Posterior vena cava (tissue), 2 donors: ENCODE measurements at regions not wholly inside any gene's neighbourhood (a gene's known extent, or its start where the extent isn't known, plus 50 kb on each side); places are given as distances from the start of the nearest gene placed in this dataset.
"Not testable (repeated sequence)": the region's sequence is repeated elsewhere in the genome, so short reads cannot be mapped to it uniquely, and the experiment has no call there.

ENCODE experiments used
- DNase-seq: peaks from one replicate; pipeline ENCODE4 v3.0.0-alpha.2; 2020; ENCODE audit warnings: low spot score
- intact Hi-C, 2 donors: fragments of 100-400 bp; cut with DNase I; formaldehyde crosslinking; loops; one replicate each; pipeline versions ENCODE4 v1.14.1 to v1.14.2; 2022 to 2023
- donor health status: DM: yes; HTN: yes; CAD: no.
- donor health status: DM: yes; HTN: yes; CAD: no.

DNA sequence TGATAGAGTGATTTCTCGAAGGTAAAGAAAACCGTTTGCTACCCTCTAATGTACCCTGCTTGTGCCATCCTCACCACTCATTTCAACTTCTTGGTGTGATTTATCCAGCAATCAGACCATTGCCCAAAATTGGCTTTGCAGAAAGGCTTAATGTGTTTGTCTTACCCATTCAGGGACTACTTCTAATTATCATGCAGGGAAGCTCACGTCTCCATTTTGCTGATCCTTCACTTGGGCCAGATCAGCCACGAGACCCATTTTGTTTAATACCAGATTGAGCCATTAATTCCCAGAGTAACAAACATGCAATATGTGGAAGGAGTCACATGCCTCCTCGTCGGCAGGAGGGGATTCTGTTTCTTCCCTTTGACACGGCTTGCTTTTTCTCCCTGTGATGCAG lies 51.1 kb upstream of the CRY1 start:
- intact Hi-C loops = no loop called here
- DNase-seq = no peak

DNA sequence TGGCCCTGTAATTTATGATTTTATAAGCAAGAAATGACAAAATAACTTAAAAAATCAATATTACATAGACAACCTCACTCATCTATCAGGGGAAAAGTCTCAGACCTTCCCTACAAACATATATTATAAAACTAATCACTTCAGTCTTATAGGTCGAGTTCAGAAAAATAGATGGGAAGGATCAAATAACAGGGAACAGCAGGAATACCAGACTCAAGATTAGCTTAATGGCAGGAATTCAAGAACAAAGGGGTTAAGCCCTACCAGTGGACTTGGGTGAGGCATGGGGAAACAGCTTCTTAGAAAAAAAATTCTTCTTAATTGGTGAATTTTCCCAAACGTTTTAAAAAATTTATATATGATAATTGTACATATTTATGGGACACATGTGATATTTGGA lies 51.6 kb upstream of the CRY1 start:
- intact Hi-C loops = no loop called here
- no peak for DNase-seq

DNA sequence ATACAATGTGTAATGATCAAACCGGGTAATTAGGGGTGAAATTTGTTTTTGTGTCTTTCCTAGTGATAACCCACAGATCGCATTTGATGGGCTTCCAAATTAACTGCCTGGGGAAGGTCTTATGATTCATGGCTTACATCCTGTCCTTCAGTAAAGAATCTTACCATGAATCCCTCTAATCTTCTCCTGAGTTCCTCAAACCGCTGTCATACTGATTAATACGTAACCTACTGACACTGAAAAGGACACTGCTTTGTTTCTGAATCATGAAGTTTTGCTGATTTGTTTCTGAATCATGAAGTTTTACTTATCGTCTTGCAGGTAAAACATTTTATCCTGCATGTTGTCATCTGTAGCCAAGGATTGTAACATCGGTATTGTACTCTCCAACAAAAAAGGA lies 52.0 kb upstream of the CRY1 start:
- intact Hi-C loops = no loop called here
- no peak for DNase-seq

DNA sequence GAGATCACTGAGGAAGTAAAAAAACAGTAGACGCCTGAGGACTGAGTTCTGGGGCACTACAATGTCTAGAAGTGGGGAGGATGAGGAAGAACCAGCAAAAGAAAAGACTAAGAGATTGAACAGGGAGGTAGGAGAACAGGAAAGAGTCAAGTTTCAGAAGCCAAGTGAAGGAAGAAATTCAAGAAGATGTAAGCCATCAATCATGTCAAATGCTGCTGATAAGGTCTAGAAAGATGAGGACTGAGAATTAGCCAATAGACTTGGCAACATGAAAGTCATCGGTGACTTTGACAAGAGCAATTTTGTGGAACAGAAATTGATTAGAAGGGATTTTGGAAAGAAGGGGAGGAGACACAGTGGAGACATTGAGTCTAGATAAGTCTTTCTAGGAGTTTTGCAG lies 54.8 kb upstream of the CRY1 start:
- intact Hi-C loops = no loop called here

DNA sequence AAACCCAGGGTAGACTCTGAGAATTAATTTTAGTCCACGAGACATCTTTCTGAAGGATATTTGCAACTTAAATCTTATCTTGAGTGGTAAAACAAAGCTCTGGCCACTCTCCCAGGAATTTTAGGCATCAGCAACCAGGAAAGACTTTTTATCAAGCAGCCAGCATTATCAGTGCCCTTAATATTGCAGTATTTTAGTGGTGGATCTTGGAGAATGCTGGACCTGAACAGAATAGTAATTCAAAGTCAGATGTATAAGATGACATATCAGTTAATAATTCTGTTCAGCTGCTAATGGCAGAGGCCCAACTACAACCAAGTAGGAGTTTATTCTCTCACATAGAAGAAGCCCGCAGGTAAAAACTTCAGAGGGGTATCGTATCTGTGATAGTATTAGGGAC lies 59.0 kb upstream of the CRY1 start:
- no peak for DNase-seq
- intact Hi-C loops = no loop called here

More for the DNA sequence above, 54.8 kb upstream of the CRY1 start:
- no peak for DNase-seq

DNA sequence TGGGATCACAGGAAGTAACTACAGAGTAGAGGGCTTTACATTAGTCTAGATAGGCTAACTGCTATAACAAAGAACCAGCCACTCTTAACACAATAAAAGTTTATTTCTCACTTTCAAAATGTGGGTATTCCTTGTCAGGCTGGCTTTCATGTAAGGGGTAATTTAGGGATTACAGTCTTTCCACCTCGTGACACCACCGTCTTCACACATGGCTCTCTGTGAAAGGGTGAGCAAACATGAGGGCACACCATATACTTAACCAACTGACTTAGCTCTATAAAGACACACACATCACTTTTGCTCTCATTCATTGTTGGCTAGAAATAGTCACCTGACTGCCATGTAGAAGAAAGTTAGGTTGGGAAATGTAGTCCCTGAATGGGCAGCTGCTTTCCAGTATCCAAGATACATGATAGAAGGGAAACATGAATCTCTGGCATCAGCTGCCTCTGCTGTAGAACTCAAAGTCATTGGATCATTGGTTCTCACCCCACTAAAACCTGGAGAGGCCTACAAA lies 66.1 kb upstream of the CRY1 start:
- intact Hi-C loops = no loop called here
- DNase-seq = no peak

DNA sequence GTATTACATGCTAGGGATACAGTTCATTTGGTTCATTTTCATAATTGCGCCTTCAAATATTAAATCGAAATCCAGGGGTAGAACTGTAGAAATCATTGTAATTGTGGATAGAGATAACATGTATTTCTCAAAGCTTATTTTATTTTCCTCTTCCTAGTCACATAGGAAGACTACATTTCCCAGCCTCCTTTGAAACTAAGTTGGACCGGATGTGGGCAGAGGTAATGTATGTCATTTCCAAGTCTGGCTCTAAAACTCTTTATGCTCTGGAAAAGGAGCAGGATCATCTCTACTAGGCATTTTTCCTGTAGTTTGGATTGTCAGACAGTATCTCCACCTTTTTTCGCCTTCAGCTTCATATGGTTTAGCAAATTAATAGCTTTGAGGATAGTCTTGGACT lies 70.1 kb upstream of the CRY1 start:
- intact Hi-C loops = no loop called here
- DNase-seq = no peak

DNA sequence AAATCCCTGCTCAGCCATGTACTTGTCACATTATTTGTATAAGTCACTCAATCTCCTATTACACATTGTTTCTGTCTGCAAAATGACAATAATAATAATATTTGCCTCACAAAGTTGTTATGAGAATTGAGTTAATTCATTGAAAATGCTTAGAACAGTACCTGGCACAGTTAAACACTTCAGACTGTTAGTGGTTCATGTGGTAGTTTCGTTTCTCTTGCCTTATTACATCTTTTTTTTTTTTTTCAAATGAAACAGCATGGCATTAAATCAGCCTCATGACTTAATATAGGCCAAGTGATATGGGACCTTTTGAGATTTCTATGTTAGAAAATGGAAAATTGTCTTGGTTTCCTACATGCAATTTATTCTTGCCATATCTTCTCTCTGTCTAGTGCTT lies 71.0 kb upstream of the CRY1 start:
- intact Hi-C loops = no loop called here
- DNase-seq = no peak

DNA sequence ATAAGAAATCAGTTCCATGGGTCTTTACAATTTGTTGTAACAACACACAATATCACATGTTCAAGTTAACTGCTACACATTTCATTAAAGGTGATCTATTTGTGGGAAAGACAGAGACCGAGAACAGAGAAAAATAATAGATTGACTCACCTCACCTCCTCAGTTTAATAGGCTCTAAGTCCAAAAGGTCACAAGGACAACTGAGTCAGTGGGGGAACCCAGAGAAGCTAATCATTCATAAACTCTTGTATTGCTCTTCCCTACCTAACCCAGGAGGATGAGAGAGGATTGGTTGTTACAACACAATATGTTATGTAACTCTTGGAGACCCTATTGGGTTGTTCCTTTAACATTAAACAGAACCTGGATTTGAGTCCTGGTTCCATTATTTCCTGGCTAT lies 72.2 kb upstream of the CRY1 start:
- intact Hi-C loops = no loop called here

DNA sequence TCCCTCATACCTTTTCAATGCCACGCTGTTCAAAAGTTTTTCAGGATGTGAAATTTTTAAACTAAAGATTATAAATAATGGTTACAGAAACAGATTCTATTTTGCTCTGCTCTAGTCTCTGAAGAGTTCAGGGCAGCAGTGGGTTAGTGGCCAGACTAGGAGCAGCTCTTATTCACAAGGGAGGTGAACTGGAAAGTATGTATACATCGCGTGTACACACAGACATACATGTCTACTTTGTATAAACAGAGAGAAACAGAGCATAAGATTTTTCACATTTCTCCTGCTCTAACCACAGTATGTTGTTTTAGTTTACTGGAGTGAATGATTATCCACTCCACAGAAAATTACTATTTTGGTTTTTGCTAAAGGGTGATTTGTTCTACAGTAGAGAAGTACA lies 74.4 kb upstream of the CRY1 start:
- DNase-seq = no peak
- intact Hi-C loops = no loop called here

More for the DNA sequence above, 72.2 kb upstream of the CRY1 start:
- no peak for DNase-seq

DNA sequence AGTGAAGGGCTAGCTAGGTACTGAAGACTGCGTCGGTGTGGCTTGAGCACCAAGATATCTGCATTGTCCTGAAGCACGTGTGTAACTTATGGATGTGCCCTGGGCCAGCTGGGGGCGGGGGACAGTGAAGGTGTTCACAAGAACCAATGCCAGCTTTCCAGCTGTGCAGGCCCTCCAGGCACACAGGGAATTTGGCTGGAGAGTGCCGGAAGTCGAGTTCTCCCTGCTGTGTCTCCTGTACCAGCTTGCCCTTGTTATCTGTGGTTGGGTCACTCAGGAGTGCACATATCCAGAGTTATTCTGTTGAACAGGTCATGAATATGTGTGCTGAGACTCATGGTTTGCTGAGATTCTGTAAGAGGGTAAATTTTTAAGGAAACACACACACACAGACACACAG lies 75.9 kb upstream of the CRY1 start:
- intact Hi-C loops = no loop called here
- DNase-seq = no peak

DNA sequence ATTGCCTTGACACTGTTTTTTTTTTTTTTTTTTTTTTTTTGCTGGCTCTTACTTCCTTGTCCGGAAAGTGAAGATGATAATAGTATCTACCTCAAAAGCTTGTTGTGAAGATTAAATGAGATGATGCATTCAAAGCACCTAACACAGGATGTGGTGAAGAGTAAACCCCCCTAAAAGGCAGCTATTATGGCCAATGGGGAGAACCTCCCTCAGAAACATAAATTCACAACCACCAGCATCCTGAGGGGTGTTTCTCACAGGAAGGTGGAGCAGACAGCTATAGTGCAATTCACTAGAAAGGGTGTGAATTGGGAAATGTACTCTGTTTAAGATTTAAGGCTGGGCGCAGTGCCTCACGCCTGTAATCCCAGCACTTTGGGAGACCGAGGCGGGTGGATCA lies 85.4 kb upstream of the CRY1 start:
- no peak for DNase-seq
- intact Hi-C loops = no loop called here

DNA sequence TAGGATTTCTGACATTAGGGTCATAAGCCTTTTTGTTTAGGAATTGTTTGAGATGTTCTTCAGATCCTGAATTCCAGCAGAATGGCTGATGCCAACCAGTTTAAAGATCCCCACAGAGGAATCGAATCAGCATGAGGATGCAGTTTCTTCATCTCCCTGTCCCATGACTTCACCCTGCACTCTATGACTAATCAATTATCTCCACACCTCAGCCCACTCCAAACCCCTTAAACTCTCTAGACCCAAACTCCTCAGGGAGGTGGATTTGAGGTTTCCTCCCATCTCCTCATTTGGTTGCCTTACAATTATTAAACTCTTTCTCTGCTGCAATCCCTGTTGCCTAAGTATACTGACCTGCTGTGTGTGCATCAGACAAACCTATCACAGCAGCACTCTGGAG lies 86.5 kb upstream of the CRY1 start:
- intact Hi-C loops = no loop called here
- DNase-seq = no peak

DNA sequence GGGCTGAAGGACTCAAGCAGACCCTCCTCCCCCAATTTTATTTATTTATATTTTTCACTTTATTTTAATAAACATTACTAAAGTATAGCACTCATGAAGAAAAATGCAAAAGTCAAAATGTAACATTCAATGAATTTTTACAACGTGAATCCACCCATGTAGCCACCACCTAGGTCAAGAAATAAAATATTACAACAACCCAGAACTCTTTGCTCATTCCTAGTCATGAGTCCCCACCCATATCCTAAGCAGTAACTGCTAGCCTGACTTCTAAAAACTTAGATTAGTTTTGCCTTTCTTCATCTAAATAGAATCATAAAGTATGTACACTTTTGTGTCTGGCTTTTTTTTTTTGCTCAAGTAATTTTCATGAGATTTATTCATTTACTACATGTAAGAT lies 86.9 kb upstream of the CRY1 start:
- no peak for DNase-seq
- intact Hi-C loops = no loop called here

DNA sequence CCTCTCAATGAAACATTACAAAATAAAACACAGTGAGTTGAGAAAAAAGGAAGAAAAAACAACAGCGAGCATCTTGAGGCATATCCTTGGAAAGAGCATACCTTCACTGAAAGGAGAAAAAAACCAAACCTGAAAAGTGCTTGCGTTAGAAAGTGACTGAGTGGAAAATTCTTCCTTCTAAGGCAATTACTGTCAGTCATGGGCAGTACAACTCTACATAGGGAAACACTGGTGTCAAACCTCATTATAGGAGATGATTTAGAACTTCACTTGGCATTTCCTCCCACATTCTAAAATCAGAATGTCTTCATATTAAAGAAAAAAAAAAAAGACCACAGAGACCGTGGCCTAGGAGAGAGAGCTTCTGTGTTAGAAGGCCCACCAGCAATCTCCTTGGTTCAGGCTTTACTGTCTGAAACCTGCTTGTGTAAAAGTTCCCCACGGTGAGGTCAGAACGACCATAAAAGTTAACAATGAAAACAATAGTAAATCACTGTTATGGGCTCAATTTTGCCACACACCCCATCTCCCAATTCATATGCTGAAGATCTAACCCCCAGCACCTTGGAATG lies 91.1 kb upstream of the CRY1 start:
- intact Hi-C loops = no loop called here
- no peak for DNase-seq

DNA sequence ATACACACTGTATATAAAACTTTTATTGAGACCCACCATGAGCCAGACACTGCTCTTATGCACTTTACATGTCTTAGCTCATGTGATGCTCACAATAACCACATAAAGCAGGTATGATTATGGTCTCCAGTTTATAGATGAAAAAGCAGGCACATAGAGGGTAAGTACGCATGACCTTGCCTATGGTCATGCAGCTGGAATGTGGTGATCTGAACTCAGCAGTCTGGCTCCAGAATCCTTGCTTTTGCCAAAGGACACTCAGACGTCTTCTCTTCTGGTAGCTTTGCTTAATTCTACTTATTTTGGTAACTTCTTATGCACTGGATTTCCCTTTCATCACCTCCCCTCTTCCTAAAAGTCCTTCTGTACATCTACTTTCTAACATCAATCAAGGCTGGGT lies 103.3 kb upstream of the CRY1 start:
- DNase-seq = no peak
- intact Hi-C loops = no loop called here

DNA sequence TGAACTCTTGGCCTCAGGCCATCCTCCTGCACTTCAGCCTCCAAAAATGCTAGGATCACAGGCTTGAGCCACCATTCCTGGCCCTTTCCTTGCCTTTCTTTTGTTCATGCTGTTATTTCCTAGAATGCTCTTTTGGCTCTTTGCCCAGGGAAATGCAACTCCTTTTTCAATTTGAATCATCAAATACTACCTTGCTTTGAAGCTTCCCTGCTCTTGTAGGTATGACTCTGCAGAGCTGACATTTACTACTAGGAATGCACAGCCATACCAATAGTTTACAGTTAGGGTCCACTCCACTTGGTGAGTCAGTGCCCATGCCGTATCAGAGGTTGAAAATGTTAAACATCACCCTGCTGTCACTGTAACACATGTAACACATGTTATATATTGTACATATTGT lies 107.0 kb upstream of the CRY1 start:
- intact Hi-C loops = no loop called here

DNA sequence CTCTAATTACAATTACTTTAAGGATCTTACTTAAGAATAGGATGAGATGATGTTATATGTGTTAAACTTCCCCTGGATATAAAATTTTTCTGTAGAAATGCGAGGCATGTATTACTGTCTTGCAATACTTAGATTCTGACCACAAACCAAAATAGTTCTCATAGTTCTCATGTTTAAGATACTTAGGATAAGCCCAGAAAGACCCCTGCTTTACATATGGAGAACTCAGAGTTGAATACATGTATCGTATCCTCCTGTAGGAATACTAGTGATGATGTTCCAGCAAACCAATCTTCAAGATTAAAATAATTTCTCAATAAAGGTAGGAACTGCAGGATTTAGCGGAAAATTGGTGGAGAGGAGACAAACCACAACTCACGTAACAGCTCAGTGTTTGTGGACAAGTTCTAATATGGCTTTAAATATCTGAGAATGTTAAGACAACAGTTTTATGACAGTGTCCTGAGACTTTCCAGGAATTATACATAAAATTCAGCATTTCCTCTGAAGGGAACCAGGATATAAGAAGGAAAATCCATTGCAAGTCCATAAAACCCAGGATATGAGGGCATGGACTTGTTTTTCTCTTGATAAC lies 114.7 kb upstream of the CRY1 start:
- no peak for DNase-seq
- intact Hi-C loops = no loop called here

More for the DNA sequence above, 107.0 kb upstream of the CRY1 start:
- no peak for DNase-seq

DNA sequence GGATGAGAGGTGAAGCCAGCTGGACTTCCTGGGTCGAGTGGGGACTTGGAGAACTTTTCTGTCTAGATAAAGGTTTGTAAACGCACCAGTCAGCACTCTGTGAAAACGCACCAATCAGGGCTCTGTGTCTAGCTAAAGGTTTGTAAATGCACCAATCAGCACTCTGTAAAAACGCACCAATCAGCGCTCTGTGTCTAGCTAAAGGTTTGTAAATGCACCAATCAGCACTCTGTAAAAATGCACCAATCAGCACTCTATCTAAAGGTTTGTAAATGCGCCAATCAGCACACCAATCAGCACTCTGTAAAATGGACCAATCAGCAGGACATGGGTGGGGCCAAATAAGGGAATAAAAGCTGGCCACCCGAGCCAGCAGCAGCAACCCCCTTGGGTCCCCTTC lies 116.4 kb upstream of the CRY1 start:
- DNase-seq, intact Hi-C loops: not testable (repeated sequence)

DNA sequence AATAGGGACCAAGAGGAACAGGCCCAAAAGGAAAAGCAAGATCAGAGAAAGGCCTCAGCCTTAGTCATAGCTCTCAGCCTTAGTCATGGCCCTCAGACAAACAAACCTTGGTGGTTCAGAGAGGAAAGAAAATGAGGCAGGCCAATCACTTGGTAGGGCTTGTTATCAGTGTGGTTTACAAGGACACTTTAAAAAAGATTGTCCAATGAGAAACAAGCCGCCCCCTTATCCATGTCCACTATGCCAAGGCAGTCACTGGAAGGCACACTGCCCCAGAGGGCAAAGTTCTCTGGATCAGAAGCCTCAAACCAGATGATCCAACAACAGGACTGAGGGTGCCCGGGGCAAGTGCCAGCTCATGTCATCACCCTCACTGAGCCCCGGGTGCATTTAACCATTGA lies 121.0 kb upstream of the CRY1 start:
- DNase-seq, intact Hi-C loops: not testable (repeated sequence)

DNA sequence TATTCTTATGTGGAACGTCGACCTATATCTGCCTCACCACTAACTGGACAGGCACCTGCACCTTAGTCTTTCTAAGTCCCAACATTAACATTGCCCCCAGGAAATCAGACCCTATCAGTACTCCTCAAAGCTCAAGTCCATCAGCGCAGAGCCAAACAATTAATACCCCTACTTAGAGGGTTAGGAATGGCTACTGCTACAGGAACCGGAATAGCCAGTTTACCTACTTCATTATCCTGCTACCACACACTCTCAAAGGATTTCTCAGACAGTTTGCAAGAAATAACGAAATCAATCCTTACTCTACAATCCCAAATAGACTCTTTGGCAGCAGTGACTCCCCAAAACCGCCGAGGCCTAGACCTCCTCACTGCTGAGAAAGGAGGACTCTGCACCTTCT lies 123.1 kb upstream of the CRY1 start:
- DNase-seq, intact Hi-C loops: not testable (repeated sequence)

DNA sequence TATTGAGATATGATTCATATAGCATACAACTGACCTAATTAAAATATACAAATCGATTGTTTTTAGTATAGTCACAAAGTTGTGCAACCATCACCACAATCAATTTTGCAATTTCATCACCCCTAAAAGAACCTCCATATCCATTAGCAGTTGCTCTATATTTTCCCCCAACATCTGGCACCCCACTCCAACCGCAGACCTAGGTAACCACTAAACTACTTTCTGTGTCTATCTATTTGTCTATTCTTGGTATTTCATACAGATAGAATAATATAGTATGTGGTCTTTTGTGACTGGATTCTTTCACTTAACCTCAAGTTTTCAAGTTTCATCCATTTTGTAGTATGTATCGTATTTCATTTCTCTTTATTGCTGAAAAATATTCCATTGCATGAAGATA lies 126.0 kb upstream of the CRY1 start:
- DNase-seq = no peak

More for the DNA sequence above, 126.0 kb upstream of the CRY1 start:
- intact Hi-C loops = no loop called here
